ENCODE measurements at regions not wholly inside any gene's neighbourhood (a gene's known extent, or its start where the extent isn't known, plus 50 kb on each side); places are given as distances from the start of the nearest gene placed in this dataset.
A peak's percentile ranks its signal among the peaks of the same experiment; 100 is the strongest.

GRCh38 chr4:140250989-140251552 is 97.1 kb upstream of the MAML3 start:
- H3K36me3 ChIP-seq: no peaks in the 10 kb centered on the region
- peak overlapping the region in 1 of 8 donors; percentile 14 for H3K27ac ChIP-seq
- no peaks in the 10 kb centered on the region for H3K9me3 ChIP-seq
- intact Hi-C loops (cut with DNase I; ENCODE audit: low total_unique reads): loop anchor here (5.0 kb wide), 3 partner anchors 99 to 514 kb away; partner anchors contain the start of gene MAML3
- peaks cover 0 to 35% (median 19%) of the 10 kb centered on the region in 6 donors for H3K4me1 ChIP-seq
- peaks cover 0 to 21% (median 6%) of the 10 kb centered on the region in 7 donors for H3K27me3 ChIP-seq (replicated peaks in 1 of 7)
- WGBS, 5 donors: 73 to 96% (median 82%) methylated on average over 4 of the region's 4 CpGs
- H3K4me3 ChIP-seq: no peak overlapping the region
- no peak for TF ChIP-seq POLR2AphosphoS5 (IDR thresholded peaks at IDR 0.05)
- no peak for TF ChIP-seq POLR2A (IDR thresholded peaks at IDR 0.05)
- TF ChIP-seq, protein P1, sequence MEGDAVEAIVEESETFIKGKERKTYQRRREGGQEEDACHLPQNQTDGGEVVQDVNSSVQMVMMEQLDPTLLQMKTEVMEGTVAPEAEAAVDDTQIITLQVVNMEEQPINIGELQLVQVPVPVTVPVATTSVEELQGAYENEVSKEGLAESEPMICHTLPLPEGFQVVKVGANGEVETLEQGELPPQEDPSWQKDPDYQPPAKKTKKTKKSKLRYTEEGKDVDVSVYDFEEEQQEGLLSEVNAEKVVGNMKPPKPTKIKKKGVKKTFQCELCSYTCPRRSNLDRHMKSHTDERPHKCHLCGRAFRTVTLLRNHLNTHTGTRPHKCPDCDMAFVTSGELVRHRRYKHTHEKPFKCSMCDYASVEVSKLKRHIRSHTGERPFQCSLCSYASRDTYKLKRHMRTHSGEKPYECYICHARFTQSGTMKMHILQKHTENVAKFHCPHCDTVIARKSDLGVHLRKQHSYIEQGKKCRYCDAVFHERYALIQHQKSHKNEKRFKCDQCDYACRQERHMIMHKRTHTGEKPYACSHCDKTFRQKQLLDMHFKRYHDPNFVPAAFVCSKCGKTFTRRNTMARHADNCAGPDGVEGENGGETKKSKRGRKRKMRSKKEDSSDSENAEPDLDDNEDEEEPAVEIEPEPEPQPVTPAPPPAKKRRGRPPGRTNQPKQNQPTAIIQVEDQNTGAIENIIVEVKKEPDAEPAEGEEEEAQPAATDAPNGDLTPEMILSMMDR (IDR thresholded peaks at IDR 0.05 in 8 of 11, conservative IDR thresholded peaks at IDR 0.05 in 3 of 11): no peak
- no peak for DNase-seq

DNA sequence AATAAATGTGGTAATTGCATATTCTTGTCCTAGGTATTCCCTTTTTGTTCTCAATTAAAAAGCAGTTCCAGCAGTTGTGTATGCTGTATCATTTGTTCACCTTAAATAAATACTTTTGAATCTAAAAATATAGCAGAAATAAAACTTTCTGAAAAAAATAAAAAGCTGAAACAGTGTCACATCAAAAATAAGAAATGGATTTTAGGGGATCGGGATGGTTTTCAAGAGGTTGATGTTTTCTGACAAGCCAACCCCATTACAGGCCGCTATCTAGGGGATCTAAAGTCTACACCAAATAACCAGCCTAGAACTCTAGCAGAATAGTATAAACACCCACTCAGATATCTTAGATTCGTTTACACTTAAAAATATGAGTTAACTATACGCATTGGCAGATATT is 95.4 kb upstream of the MAML3 start:
- no peak for TF ChIP-seq POLR2AphosphoS5 (IDR thresholded peaks at IDR 0.05)
- TF ChIP-seq, protein P1 (IDR thresholded peaks at IDR 0.05 in 8 of 11, conservative IDR thresholded peaks at IDR 0.05 in 3 of 11): no peak
- no peak for TF ChIP-seq POLR2A (IDR thresholded peaks at IDR 0.05)
- DNase-seq: no peak
- intact Hi-C loops (cut with DNase I; ENCODE audit: low total_unique reads): no loop called here
- 77 to 89% (median 83%) methylated on average over 4 of the region's 4 CpGs for WGBS, 5 donors
- Histone ChIP-seq H3K27me3 (replicated peaks in 1 of 7) (peaks cover 0 to 21% (median 6%) of the 10 kb centered on the region in 7 donors), H3K4me3 (no peak overlapping the region), H3K36me3 (no peaks in the 10 kb centered on the region), H3K4me1 (peaks cover 0 to 35% (median 19%) of the 10 kb centered on the region in 6 donors), H3K27ac (no peak overlapping the region), H3K9me3 (no peaks in the 10 kb centered on the region)

- no peaks in the 10 kb centered on the region for H3K36me3 ChIP-seq
- peaks cover 9 to 37% (median 26%) of the 10 kb centered on the region in 6 donors for H3K4me1 ChIP-seq
- H3K27me3 ChIP-seq (replicated peaks in 1 of 7): peaks cover 0 to 4% (median 0%) of the 10 kb centered on the region in 7 donors
- TF ChIP-seq, protein P1 (IDR thresholded peaks at IDR 0.05 in 8 of 11, conservative IDR thresholded peaks at IDR 0.05 in 3 of 11): no peak
- TF ChIP-seq POLR2AphosphoS5 (IDR thresholded peaks at IDR 0.05) (no peak), POLR2A (IDR thresholded peaks at IDR 0.05) (no peak)
- DNase-seq: no peak
- intact Hi-C loops (cut with DNase I; ENCODE audit: low total_unique reads): no loop called here
- 10 to 24% (median 17%) methylated on average over 2 of the region's 2 CpGs for WGBS, 5 donors
- no peak overlapping the region for H3K27ac ChIP-seq
- no peaks in the 10 kb centered on the region for H3K9me3 ChIP-seq
- H3K4me3 ChIP-seq: no peak overlapping the region
Observed at GRCh38 chr4:140247237-140247636, 93.3 kb upstream of the MAML3 start.

- H3K4me3 ChIP-seq: no peak overlapping the region
- intact Hi-C loops (cut with DNase I; ENCODE audit: low total_unique reads): no loop called here
Observed at GRCh38 chr4:140246216-140246615, 92.2 kb upstream of the MAML3 start.

More at GRCh38 chr4:140246216-140246615, 92.2 kb upstream of the MAML3 start:
- peaks cover 9 to 36% (median 24%) of the 10 kb centered on the region in 6 donors for H3K4me1 ChIP-seq
- H3K9me3 ChIP-seq: no peaks in the 10 kb centered on the region
- no peak for DNase-seq
- no peak overlapping the region for H3K27ac ChIP-seq
- TF ChIP-seq, protein P1 (IDR thresholded peaks at IDR 0.05 in 8 of 11, conservative IDR thresholded peaks at IDR 0.05 in 3 of 11): no peak
- TF ChIP-seq POLR2A (IDR thresholded peaks at IDR 0.05) (no peak), POLR2AphosphoS5 (IDR thresholded peaks at IDR 0.05) (no peak)
- H3K27me3 ChIP-seq (replicated peaks in 1 of 7): no peaks in the 10 kb centered on the region
- no peaks in the 10 kb centered on the region for H3K36me3 ChIP-seq
- 94 to 97% (median 96%) methylated on average over 3 of the region's 3 CpGs for WGBS, 5 donors
